ENCODE measurements at regions not wholly inside any gene's neighbourhood (a gene's known extent, or its start where the extent isn't known, plus 50 kb on each side); places are given as distances from the start of the nearest gene placed in this dataset.
A peak's percentile ranks its signal among the peaks of the same experiment; 100 is the strongest.

- ATAC-seq (no peak), DNase-seq (ENCODE audit: low spot score) (no peak)
- Mint-ChIP-seq H3K9me3 (0 out of 2 replicates have a peak, but pooled peaks cover 4% of the 10 kb centered on the region), H3K36me3 (no peaks in the 10 kb centered on the region), H3K4me1 (peaks cover 3% of the 10 kb centered on the region), H3K27me3 (ENCODE audit: low read depth) (peaks cover 3% of the 10 kb centered on the region; the same call in 1 of the 2 replicates), H3K27ac (no peak overlapping the region), H3K4me3 (no peak overlapping the region)
- ChIA-PET CTCF (no interaction called here), POLR2A (no interaction called here)
- TF ChIP-seq JAZF1 (CRISPR knock-in tag; IDR thresholded peaks at IDR 0.05) = no peak
- TF ChIP-seq ERG (CRISPR knock-in tag; IDR thresholded peaks at IDR 0.05) = no peak
- TF ChIP-seq ZNF219 (CRISPR knock-in tag; IDR thresholded peaks at IDR 0.05; ENCODE audit: borderline replicate concordance) = no peak
- TF ChIP-seq USF1 (CRISPR knock-in tag; IDR thresholded peaks at IDR 0.05) = no peak
- no peak for TF ChIP-seq ZNF425 (CRISPR knock-in tag; conservative IDR thresholded peaks at IDR 0.05)
Measured at GRCh38 chr6:12371151-12371550, 81.0 kb downstream of the EDN1 start.

GRCh38 chr6:12371641-12372146, 81.5 kb downstream of the EDN1 start:
- Mint-ChIP-seq H3K4me3 (no peak overlapping the region), H3K4me1 (peaks cover under 1% of the 10 kb centered on the region; the same call in 1 of the 2 replicates), H3K36me3 (no peaks in the 10 kb centered on the region), H3K9me3 (0 out of 2 replicates have a peak, but pooled peaks cover 4% of the 10 kb centered on the region), H3K27me3 (ENCODE audit: low read depth) (peaks cover 3% of the 10 kb centered on the region; the same call in 1 of the 2 replicates), H3K27ac (no peak overlapping the region)
- ChIA-PET CTCF (no interaction called here), POLR2A (no interaction called here)
- TF ChIP-seq GABPB1 (CRISPR knock-in tag; IDR thresholded peaks at IDR 0.05) (peak; percentile 48; the same call in 1 of the 2 replicates), NR2C2 (CRISPR knock-in tag; IDR thresholded peaks at IDR 0.05) (no peak), ZBTB43 (CRISPR knock-in tag; IDR thresholded peaks at IDR 0.05) (no peak)
- ATAC-seq (no peak), DNase-seq (ENCODE audit: low spot score) (no peak)

GRCh38 chr6:12379181-12379580, 89.0 kb downstream of the EDN1 start:
- Mint-ChIP-seq H3K4me3 (no peak overlapping the region), H3K27ac (no peak overlapping the region), H3K4me1 (no peaks in the 10 kb centered on the region), H3K9me3 (peaks cover 20% of the 10 kb centered on the region), H3K27me3 (ENCODE audit: low read depth) (no peaks in the 10 kb centered on the region), H3K36me3 (peaks cover 6% of the 10 kb centered on the region; the same call in 1 of the 2 replicates)
- POLR2A ChIA-PET = no interaction called here
- CTCF ChIA-PET = no interaction called here
- DNase-seq (ENCODE audit: low spot score) (no peak), ATAC-seq (no peak)
- no peak for TF ChIP-seq ZBTB43 (CRISPR knock-in tag; IDR thresholded peaks at IDR 0.05)
- no peak for TF ChIP-seq TP53 (CRISPR knock-in tag; IDR thresholded peaks at IDR 0.05)
- TF ChIP-seq ATF6 (CRISPR knock-in tag; IDR thresholded peaks at IDR 0.05) = no peak
- no peak for TF ChIP-seq OVOL2 (CRISPR knock-in tag; IDR thresholded peaks at IDR 0.05; ENCODE audit: borderline replicate concordance)
- no peak for TF ChIP-seq MXD4 (CRISPR knock-in tag; IDR thresholded peaks at IDR 0.05; ENCODE audit: borderline replicate concordance)
- no peak for TF ChIP-seq CTCF (IDR thresholded peaks at IDR 0.05)
- TF ChIP-seq ZNF423 (CRISPR knock-in tag; IDR thresholded peaks at IDR 0.05) = no peak
- TF ChIP-seq KAT7 (CRISPR knock-in tag; IDR thresholded peaks at IDR 0.05; ENCODE audit: borderline replicate concordance) = no peak
- TF ChIP-seq ZNF425 (CRISPR knock-in tag; conservative IDR thresholded peaks at IDR 0.05) = no peak
